Ovary (tissue), 3 donors: ENCODE measurements at regions not wholly inside any gene's neighbourhood (a gene's known extent, or its start where the extent isn't known, plus 50 kb on each side); places are given as distances from the start of the nearest gene placed in this dataset.

Source experiments
- CTCF ChIP-seq, 3 donors: fragments of 450-650 bp in 2 of 3; fragments of 200-600 bp in 1 of 3; IDR thresholded peaks; one replicate each; pipeline versions ENCODE4 v1.5.1 to v1.8.0; 2016 to 2022; ENCODE audit warnings: antibody characterized with exemption in 3 of 3, mild to moderate bottlenecking in 1 of 3
- POLR2A ChIP-seq: fragments of 450-650 bp; IDR thresholded peaks from one replicate; pipeline ENCODE4 v1.6.1; 2017; ENCODE audit warnings: antibody characterized with exemption, mild to moderate bottlenecking, moderate library complexity
- donor health status: DM: no; HTN: no; CAD: no.

- TF ChIP-seq CTCF (IDR thresholded peaks at IDR 0.05) (no peak), POLR2A (no peak)
Observed at GRCh38 chrX:7638078-7638710, 204.8 kb upstream of the VCX start.
